COR-L47 (cell line): ENCODE measurements at regions not wholly inside any gene's neighbourhood (a gene's known extent, or its start where the extent isn't known, plus 50 kb on each side); places are given as distances from the start of the nearest gene placed in this dataset.

Source experiments
- DNase-seq: peaks from one replicate; lab custom pipeline; 2025; lab: John Stamatoyannopoulos, UW

- DNase-seq, result no peak
These were observed 110.2 kb upstream of the SPATA13 start for GRCh38 chr13:24050292-24050711.

GRCh38 chr13:24050796-24051715, 109.5 kb upstream of the SPATA13 start:
- peak; percentile 29 for DNase-seq

GRCh38 chr13:24052547-24053518, 107.7 kb upstream of the SPATA13 start:
- DNase-seq, result no peak

GRCh38 chr13:24053519-24054251, 106.8 kb upstream of the SPATA13 start:
- peak; percentile 81 for DNase-seq

GRCh38 chr13:24056616-24057137, 103.8 kb upstream of the SPATA13 start:
- DNase-seq, result no peak

- DNase-seq, result no peak
These were observed 99.5 kb upstream of the SPATA13 start for GRCh38 chr13:24060993-24061392.

- no peak for DNase-seq
These were observed 97.1 kb upstream of the SPATA13 start for GRCh38 chr13:24063281-24063877.

GRCh38 chr13:24064371-24064770, 96.1 kb upstream of the SPATA13 start:
- DNase-seq, result no peak

- no peak for DNase-seq
These were observed 95.3 kb upstream of the SPATA13 start for GRCh38 chr13:24065176-24065575.

- no peak for DNase-seq
These were observed 93.9 kb upstream of the SPATA13 start for GRCh38 chr13:24066405-24067295.

GRCh38 chr13:24068472-24068871, 92.0 kb upstream of the SPATA13 start:
- DNase-seq, result no peak

GRCh38 chr13:24071016-24071415, 89.5 kb upstream of the SPATA13 start:
- DNase-seq, result no peak

GRCh38 chr13:24071423-24072075, 89.0 kb upstream of the SPATA13 start:
- DNase-seq, result no peak

GRCh38 chr13:24073657-24074056, 86.9 kb upstream of the SPATA13 start:
- DNase-seq, result no peak

- no peak for DNase-seq
These were observed 85.8 kb upstream of the SPATA13 start for GRCh38 chr13:24074678-24075077.

GRCh38 chr13:24075137-24075975, 85.2 kb upstream of the SPATA13 start:
- DNase-seq, result no peak

- DNase-seq, result no peak
These were observed 84.4 kb upstream of the SPATA13 start for GRCh38 chr13:24076109-24076508.

GRCh38 chr13:24076636-24077035, 83.9 kb upstream of the SPATA13 start:
- no peak for DNase-seq

GRCh38 chr13:24080134-24080533, 80.4 kb upstream of the SPATA13 start:
- no peak for DNase-seq
